Fibroblast of villous mesenchyme (primary cell): ENCODE measurements at regions not wholly inside any gene's neighbourhood (a gene's known extent, or its start where the extent isn't known, plus 50 kb on each side); places are given as distances from the start of the nearest gene placed in this dataset.
"Not testable (repeated sequence)": the region's sequence is repeated elsewhere in the genome, so short reads cannot be mapped to it uniquely, and the experiment has no call there.

Experiments used
- DNase-seq: peaks from one replicate; pipeline ENCODE4 v3.0.0-alpha.2; 2010; ENCODE audit warnings: low read depth
- H3K4me3 ChIP-seq: 2 replicates; pipeline ENCODE4 v1.5.1; 2011; ENCODE audit warnings: low read depth, mild to moderate bottlenecking, low read length
- TF ChIP-seq, protein P1 (sequence below): IDR thresholded peaks from 2 replicates; pipeline ENCODE4 v1.5.1; 2012; ENCODE audit warnings: low read depth, mild to moderate bottlenecking, low read length; ENCODE audit not compliant: insufficient read depth

- TF ChIP-seq, protein P1, sequence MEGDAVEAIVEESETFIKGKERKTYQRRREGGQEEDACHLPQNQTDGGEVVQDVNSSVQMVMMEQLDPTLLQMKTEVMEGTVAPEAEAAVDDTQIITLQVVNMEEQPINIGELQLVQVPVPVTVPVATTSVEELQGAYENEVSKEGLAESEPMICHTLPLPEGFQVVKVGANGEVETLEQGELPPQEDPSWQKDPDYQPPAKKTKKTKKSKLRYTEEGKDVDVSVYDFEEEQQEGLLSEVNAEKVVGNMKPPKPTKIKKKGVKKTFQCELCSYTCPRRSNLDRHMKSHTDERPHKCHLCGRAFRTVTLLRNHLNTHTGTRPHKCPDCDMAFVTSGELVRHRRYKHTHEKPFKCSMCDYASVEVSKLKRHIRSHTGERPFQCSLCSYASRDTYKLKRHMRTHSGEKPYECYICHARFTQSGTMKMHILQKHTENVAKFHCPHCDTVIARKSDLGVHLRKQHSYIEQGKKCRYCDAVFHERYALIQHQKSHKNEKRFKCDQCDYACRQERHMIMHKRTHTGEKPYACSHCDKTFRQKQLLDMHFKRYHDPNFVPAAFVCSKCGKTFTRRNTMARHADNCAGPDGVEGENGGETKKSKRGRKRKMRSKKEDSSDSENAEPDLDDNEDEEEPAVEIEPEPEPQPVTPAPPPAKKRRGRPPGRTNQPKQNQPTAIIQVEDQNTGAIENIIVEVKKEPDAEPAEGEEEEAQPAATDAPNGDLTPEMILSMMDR = no peak
- no peak overlapping the region for H3K4me3 ChIP-seq
- DNase-seq = peak; percentile 73
Measured at GRCh38 chr7:138245216-138245615, 169.0 kb downstream of the AKR1D1 start.

DNA sequence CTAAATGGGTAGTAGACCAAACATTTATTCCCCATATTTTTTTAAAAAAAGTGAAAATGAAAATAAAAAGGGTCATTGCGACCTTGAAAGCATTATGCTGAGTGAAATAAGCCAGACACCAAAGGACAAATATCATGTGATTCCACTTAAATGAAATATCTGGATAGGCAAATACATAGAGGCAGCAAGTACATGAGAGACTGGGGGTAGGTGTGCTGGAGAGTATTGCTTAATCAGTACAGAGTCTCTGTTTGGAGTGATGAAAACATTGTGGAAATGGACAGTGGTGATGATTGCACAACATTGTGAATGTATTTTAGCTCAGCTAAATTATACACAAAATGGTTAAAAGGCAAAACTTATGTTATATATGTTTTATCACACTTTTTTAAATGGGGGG, 169.4 kb downstream of the AKR1D1 start:
- DNase-seq = peak; percentile 93
- H3K4me3 ChIP-seq = no peak overlapping the region
- TF ChIP-seq, protein P1 = no peak

DNA sequence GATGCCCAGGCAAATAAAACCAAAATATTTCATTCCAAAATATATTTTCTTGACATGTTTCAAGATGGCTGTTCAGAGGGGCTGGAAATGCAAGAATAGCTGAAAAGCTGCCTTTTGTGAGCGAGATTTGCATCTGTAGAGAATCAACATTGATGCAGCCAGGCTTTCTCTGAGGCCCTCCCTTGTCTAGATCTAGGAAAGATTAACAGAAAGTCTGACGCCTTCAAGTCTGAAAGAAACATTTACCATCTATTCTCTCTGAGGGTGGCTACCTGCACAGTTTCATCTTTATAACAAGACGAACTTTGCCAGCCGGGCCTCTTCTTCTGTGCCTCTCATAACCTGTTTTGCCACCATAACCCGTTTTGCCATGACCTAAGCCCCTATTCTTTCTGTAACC, 170.2 kb downstream of the AKR1D1 start:
- no peak overlapping the region for H3K4me3 ChIP-seq
- TF ChIP-seq, protein P1 = no peak
- DNase-seq = no peak

- DNase-seq = no peak
- TF ChIP-seq, protein P1 = no peak
- H3K4me3 ChIP-seq = no peak overlapping the region
Measured at GRCh38 chr7:138247081-138247480, 170.8 kb downstream of the AKR1D1 start.

- TF ChIP-seq, protein P1 = no peak
- DNase-seq = peak; percentile 15
- H3K4me3 ChIP-seq = no peak overlapping the region
Measured at GRCh38 chr7:138247568-138248333, 171.5 kb downstream of the AKR1D1 start.

DNA sequence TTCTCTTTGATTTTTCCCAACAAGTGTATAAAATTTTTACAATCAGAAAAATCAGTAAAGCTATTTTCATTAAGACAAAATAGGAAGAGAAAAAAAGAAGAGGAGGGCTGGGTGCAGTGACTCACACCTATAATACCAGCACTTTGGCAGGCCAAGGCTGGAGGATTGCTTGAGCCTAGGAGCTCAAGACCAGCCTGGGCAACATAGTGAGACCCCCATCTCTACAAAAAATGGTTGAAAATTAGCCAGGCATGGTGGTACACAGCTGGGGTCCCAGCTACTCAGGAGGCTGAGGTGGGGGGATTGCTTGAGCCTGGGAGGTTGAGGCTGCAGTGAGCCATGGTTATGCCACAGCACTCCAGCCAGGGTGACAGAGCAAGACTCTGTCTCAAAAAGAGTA, 172.3 kb downstream of the AKR1D1 start:
- TF ChIP-seq, protein P1 = no peak
- no peak overlapping the region for H3K4me3 ChIP-seq
- no peak for DNase-seq

- no peak for DNase-seq
- H3K4me3 ChIP-seq = no peak overlapping the region
- TF ChIP-seq, protein P1 = no peak
Measured at GRCh38 chr7:138249975-138250374, 173.7 kb downstream of the AKR1D1 start.

GRCh38 chr7:138252666-138253065, 176.4 kb downstream of the AKR1D1 start:
- not testable (repeated sequence) for H3K4me3 ChIP-seq, DNase-seq
